Fibroblast of mammary gland (primary cell): ENCODE measurements at regions not wholly inside any gene's neighbourhood (a gene's known extent, or its start where the extent isn't known, plus 50 kb on each side); places are given as distances from the start of the nearest gene placed in this dataset.

ENCODE experiments used
- DNase-seq: peaks from one replicate; pipeline ENCODE4 v3.0.0-alpha.2; 2010; ENCODE audit warnings: low read depth
- H3K4me3 ChIP-seq: 2 replicates; pipeline ENCODE4 v1.5.1; 2011; ENCODE audit warnings: low read depth, mild to moderate bottlenecking, low read length, moderate library complexity; ENCODE audit not compliant: control insufficient read depth
- CTCF ChIP-seq: conservative IDR thresholded peaks from 2 replicates; pipeline ENCODE4 v1.5.1; 2011; ENCODE audit warnings: low read depth, low read length, inconsistent platforms; ENCODE audit not compliant: control insufficient read depth, insufficient read depth

GRCh38 chr3:473033-473800 is 276.7 kb downstream of the CHL1 start:
- no peak overlapping the region for H3K4me3 ChIP-seq
- DNase-seq = no peak
- TF ChIP-seq CTCF = no peak

- H3K4me3 ChIP-seq = no peak overlapping the region
- TF ChIP-seq CTCF = no peak
- DNase-seq = no peak
Observed at GRCh38 chr3:474828-475227, 278.3 kb downstream of the CHL1 start.

GRCh38 chr3:480070-480469 is 283.5 kb downstream of the CHL1 start:
- TF ChIP-seq CTCF = no peak
- DNase-seq = no peak
- H3K4me3 ChIP-seq = no peak overlapping the region

GRCh38 chr3:481111-481510 is 284.5 kb downstream of the CHL1 start:
- H3K4me3 ChIP-seq = no peak overlapping the region
- TF ChIP-seq CTCF = no peak
- no peak for DNase-seq

- no peak overlapping the region for H3K4me3 ChIP-seq
- peak; percentile 22 for TF ChIP-seq CTCF
- peak; percentile 6 for DNase-seq
Observed at GRCh38 chr3:481680-482079, 285.1 kb downstream of the CHL1 start.

- no peak overlapping the region for H3K4me3 ChIP-seq
- no peak for TF ChIP-seq CTCF
- DNase-seq = no peak
Observed at GRCh38 chr3:482479-482878, 285.9 kb downstream of the CHL1 start.
